Hepatocyte (in vitro differentiated cells): ENCODE measurements at regions not wholly inside any gene's neighbourhood (a gene's known extent, or its start where the extent isn't known, plus 50 kb on each side); places are given as distances from the start of the nearest gene placed in this dataset.

Experiments
- EZH2 ChIP-seq: fragments of 200-600 bp; sonication (generic); IDR thresholded peaks from 2 replicates; pipeline ENCODE4 v1.6.1; 2016; ENCODE audit warnings: antibody characterized with exemption, mild to moderate bottlenecking, borderline replicate concordance
- EZH2phosphoT487 ChIP-seq: fragments of 200-600 bp; sonication (generic); IDR thresholded peaks from one replicate; pipeline ENCODE4 v1.6.1; 2018; ENCODE audit warnings: antibody characterized with exemption, mild to moderate bottlenecking, low read depth, moderate library complexity; ENCODE audit not compliant: unreplicated experiment, severe bottlenecking
- TF ChIP-seq, protein P1 (sequence below): fragments of 200-600 bp; sonication (generic); IDR thresholded peaks from 2 replicates; pipeline ENCODE4 v1.5.1; 2016; ENCODE audit warnings: antibody characterized with exemption, mild to moderate bottlenecking; ENCODE audit not compliant: poor library complexity

DNA sequence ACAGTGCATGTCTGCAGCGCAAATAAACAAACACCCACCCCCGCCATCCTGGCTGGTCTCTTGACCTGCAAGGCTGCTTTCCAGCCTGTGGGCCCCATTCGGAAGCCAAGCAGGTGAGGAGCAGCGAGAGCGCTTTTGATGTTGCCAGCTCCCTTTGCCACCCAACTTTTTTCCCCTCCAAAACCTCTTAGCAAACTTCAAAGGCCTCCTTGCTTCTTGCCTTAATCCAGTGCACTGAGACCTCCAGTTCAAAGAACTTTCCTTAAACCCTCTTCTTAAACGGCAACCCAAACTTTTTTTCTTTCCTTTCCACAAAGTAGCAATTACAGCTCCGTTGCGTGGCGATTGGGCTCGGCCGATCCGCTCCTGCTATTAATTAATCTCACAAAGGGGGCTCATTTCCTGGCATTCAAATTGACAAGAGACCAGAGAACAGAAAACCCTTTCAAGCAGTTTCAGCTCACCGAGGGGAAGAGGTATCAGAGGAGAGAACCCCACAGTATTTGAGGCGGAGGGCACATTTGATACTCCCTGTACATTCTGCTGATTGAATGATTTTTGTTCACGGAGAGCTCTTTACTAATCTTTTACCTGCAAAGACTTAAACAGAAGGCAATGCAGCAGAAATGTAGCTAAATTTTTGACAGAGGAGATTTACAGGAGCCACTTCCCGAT, 531.4 kb downstream of the TMEM182 start:
- TF ChIP-seq, protein P1, sequence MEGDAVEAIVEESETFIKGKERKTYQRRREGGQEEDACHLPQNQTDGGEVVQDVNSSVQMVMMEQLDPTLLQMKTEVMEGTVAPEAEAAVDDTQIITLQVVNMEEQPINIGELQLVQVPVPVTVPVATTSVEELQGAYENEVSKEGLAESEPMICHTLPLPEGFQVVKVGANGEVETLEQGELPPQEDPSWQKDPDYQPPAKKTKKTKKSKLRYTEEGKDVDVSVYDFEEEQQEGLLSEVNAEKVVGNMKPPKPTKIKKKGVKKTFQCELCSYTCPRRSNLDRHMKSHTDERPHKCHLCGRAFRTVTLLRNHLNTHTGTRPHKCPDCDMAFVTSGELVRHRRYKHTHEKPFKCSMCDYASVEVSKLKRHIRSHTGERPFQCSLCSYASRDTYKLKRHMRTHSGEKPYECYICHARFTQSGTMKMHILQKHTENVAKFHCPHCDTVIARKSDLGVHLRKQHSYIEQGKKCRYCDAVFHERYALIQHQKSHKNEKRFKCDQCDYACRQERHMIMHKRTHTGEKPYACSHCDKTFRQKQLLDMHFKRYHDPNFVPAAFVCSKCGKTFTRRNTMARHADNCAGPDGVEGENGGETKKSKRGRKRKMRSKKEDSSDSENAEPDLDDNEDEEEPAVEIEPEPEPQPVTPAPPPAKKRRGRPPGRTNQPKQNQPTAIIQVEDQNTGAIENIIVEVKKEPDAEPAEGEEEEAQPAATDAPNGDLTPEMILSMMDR = no peak
- TF ChIP-seq EZH2 = no peak
- no peak for TF ChIP-seq EZH2phosphoT487
